ENCODE measurements at regions not wholly inside any gene's neighbourhood (a gene's known extent, or its start where the extent isn't known, plus 50 kb on each side); places are given as distances from the start of the nearest gene placed in this dataset.

DNA sequence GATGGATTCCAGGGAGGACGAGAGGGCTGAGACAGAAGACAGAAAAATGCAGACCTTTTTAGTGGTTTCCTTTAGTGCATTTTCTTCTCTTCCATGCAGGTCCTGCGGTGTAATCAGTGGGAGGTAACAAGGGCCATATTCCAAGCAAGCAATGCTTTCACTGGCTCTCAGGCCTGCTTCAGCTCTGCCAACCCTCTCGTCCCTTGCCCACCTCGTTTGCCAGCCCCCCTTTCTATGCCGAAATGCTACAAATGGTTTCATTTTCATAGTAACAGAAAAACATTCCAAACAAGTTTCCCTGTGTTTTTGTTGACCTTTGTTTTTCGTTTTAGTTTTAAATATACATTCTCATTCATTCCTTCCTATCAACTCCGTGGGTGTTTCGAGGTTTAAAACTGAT lies 443.1 kb downstream of the TTLL7 start:
- H3K4me2 ChIP-seq, result no peak overlapping the region
- H3K4me3 ChIP-seq, result no peak overlapping the region
- TF ChIP-seq Cebpa-rat (IDR thresholded peaks at IDR 0.05), result no peak

DNA sequence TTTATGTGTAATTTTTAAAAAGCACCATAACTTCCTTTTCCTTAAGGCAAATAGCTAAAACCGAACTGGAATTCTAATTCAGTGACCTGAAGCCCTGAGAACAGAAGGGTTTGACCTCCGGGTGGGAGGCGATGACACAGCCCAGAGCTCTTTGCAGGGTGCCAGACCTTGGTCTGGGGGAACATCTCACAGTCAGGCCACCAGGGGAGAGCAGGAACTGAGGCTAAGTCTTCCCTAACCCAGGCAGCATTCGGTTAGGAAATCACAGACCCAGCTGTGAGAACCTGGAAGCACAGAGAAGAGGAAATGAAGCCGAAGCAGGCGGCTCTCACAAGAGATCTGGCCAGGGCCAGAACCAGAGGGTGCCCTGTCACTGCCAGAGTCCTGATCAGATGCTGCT lies 444.8 kb downstream of the TTLL7 start:
- H3K4me2 ChIP-seq, result no peak overlapping the region
- H3K9ac ChIP-seq, result no peak overlapping the region
- no peak overlapping the region for H3K4me3 ChIP-seq
- H3K4me1 ChIP-seq, result peaks cover 6 to 13% (median 9%) of the 10 kb centered on the region in 10 experiments; a peak in 18 of 20 replicates
- TF ChIP-seq Cebpa-rat (IDR thresholded peaks at IDR 0.05), result no peak
- no peaks in the 10 kb centered on the region for H3K9me3 ChIP-seq (replicated peaks in 1 of 11)
- no peak overlapping the region for H3K27ac ChIP-seq
- no peaks in the 10 kb centered on the region for H4K20me1 ChIP-seq
- H3K27me3 ChIP-seq, result no peaks in the 10 kb centered on the region
- no peaks in the 10 kb centered on the region for H3K36me3 ChIP-seq

More for the DNA sequence above, 443.1 kb downstream of the TTLL7 start:
- Histone ChIP-seq H3K36me3 (no peaks in the 10 kb centered on the region), H3K27ac (no peak overlapping the region), H3K9me3 (replicated peaks in 1 of 11) (no peaks in the 10 kb centered on the region), H3K27me3 (no peaks in the 10 kb centered on the region), H4K20me1 (no peaks in the 10 kb centered on the region), H3K4me1 (peaks cover 12 to 22% (median 17%) of the 10 kb centered on the region in 10 experiments; a peak in 18 of 20 replicates), H3K9ac (no peak overlapping the region)

DNA sequence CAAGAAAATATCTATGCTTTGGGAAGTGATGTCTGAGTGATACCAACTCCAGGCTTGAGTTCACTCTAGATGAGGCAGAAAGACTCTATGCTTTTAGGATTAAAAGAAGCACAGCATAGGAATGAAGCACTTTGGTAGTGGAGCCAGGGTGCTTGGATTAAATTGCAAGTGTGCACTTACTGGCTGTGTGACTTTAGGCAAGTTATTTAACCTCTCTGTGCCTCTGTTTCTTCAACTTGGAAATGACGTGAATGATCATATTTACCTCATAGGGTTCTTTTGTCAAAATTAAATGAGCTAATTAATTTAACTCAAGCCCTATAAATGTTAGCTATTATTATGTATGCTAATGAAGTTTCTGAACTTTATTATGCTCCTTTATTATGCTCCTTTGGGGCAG lies 446.1 kb downstream of the TTLL7 start:
- Histone ChIP-seq H3K4me2 (no peak overlapping the region), H3K4me3 (no peak overlapping the region), H3K4me1 (no peaks in the 10 kb centered on the region), H4K20me1 (no peaks in the 10 kb centered on the region), H3K27ac (no peak overlapping the region), H3K36me3 (no peaks in the 10 kb centered on the region), H3K9ac (no peak overlapping the region), H3K27me3 (no peaks in the 10 kb centered on the region), H3K9me3 (replicated peaks in 1 of 11) (no peaks in the 10 kb centered on the region)
- TF ChIP-seq Cebpa-rat (IDR thresholded peaks at IDR 0.05), result no peak

DNA sequence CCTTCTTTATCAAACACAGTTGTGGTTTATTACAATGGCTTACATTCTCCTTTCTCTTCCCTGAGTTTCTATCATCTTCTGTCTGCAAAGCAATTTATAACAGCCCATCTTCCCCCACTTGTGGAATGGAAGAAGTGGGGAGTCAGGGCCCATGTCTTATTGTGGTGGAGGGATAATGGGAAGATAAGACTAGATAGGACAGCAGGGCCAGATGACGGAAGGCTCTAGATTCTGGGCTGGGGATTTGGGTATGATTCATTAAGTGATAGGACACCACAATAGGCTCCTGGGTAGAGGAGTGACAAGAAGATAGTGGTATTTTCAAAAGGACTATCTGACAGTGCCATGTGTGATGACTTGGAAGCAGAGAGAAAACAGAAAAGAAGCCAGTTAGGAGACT lies 450.6 kb downstream of the TTLL7 start:
- Histone ChIP-seq H3K4me1 (no peaks in the 10 kb centered on the region), H4K20me1 (no peaks in the 10 kb centered on the region), H3K4me2 (no peak overlapping the region), H3K9me3 (replicated peaks in 1 of 11) (no peaks in the 10 kb centered on the region), H3K4me3 (no peak overlapping the region), H3K36me3 (no peaks in the 10 kb centered on the region), H3K9ac (no peak overlapping the region), H3K27me3 (no peaks in the 10 kb centered on the region), H3K27ac (no peak overlapping the region)
- no peak for TF ChIP-seq Cebpa-rat (IDR thresholded peaks at IDR 0.05)

DNA sequence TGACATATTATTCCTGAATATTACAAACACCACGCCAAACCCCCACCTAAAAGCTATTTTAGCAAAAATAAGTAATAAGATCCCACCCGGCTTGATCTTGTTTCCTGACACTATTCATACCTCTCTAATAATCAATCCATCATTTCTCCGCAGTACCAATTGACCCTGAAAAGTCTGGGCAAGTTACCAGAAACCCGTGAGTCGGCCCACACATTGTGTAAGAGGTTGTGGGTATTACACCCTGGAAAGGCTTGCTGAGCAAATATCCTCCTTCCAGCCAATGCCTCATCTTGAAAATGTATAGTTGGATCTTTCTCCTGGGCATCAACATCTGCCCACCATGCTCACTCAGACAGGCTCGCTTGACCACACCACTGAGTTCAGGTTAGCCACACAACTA lies 451.0 kb downstream of the TTLL7 start:
- TF ChIP-seq Cebpa-rat (IDR thresholded peaks at IDR 0.05), result no peak
- H3K4me1 ChIP-seq, result no peaks in the 10 kb centered on the region
- H3K9me3 ChIP-seq (replicated peaks in 1 of 11), result no peaks in the 10 kb centered on the region
- H3K36me3 ChIP-seq, result no peaks in the 10 kb centered on the region
- H4K20me1 ChIP-seq, result no peaks in the 10 kb centered on the region
- no peak overlapping the region for H3K4me2 ChIP-seq
- no peak overlapping the region for H3K27ac ChIP-seq
- H3K27me3 ChIP-seq, result no peaks in the 10 kb centered on the region
- no peak overlapping the region for H3K9ac ChIP-seq
- H3K4me3 ChIP-seq, result no peak overlapping the region

DNA sequence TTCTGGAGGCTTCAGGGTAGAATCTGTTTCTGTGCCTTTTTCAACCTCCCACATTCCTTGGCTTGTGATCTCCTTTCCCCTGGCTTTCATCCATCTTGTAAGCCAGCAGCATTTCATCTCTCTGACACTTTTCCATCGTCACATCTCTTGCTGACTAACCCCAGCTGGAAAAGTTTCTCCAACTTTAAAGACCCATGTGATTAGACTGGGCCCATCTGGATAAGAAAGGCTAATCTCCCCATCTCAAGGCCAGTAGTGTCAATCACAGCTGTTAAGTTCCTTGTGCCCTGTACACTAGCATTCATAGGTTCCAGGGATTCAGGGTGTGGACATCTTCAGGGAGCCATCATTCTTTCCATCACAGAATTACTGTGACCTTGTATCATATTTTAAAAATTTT lies 452.1 kb downstream of the TTLL7 start:
- no peak overlapping the region for H3K27ac ChIP-seq
- H3K9me3 ChIP-seq (replicated peaks in 1 of 11), result no peaks in the 10 kb centered on the region
- H3K9ac ChIP-seq, result no peak overlapping the region
- no peaks in the 10 kb centered on the region for H3K36me3 ChIP-seq
- no peak for TF ChIP-seq Cebpa-rat (IDR thresholded peaks at IDR 0.05)
- no peak overlapping the region for H3K4me2 ChIP-seq
- no peaks in the 10 kb centered on the region for H4K20me1 ChIP-seq
- H3K4me1 ChIP-seq, result no peaks in the 10 kb centered on the region
- H3K27me3 ChIP-seq, result no peaks in the 10 kb centered on the region
- H3K4me3 ChIP-seq, result no peak overlapping the region

DNA sequence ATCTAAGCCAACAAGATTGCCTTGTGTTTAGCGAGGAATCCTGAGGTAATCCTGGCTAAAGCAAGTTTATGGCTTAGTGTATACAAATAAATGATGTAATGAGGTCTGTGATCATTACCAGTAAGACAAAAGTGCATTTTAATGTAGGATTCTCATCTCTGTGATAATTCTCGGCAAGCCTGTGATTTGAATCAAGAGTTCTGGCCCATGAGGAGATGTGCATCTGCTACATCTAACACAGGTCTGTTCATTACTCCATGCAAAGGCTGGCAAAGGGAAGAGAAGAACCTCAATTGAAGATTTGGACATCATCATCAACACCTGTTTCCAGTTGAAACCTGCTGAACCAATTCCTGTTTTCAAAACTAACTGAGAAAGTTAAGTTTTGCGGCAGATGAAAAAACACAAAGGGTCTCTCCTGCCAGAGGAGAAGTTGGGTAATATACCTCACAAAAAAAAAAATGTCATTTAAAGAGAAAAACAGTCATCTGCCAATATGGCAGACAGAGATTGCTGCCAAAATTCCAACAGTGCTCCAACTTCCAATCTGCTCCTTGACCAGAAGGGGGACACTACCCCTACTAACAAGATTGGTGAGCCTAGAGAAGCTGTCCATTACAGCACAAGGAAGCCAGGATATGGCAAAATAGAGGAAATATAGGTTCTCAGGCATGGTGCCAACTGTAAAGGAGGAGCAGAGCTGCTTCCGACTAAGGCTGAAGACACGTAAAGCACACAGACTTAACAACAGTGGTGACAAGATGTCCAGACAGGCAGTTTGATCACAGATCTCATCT lies 453.7 kb downstream of the TTLL7 start:
- Histone ChIP-seq H3K9me3 (replicated peaks in 1 of 11) (no peaks in the 10 kb centered on the region), H3K4me2 (no peak overlapping the region), H3K36me3 (no peaks in the 10 kb centered on the region), H3K4me1 (no peaks in the 10 kb centered on the region), H3K27ac (no peak overlapping the region), H3K9ac (no peak overlapping the region), H4K20me1 (no peaks in the 10 kb centered on the region), H3K27me3 (no peaks in the 10 kb centered on the region), H3K4me3 (no peak overlapping the region)
- TF ChIP-seq Cebpa-rat (IDR thresholded peaks at IDR 0.05), result no peak

DNA sequence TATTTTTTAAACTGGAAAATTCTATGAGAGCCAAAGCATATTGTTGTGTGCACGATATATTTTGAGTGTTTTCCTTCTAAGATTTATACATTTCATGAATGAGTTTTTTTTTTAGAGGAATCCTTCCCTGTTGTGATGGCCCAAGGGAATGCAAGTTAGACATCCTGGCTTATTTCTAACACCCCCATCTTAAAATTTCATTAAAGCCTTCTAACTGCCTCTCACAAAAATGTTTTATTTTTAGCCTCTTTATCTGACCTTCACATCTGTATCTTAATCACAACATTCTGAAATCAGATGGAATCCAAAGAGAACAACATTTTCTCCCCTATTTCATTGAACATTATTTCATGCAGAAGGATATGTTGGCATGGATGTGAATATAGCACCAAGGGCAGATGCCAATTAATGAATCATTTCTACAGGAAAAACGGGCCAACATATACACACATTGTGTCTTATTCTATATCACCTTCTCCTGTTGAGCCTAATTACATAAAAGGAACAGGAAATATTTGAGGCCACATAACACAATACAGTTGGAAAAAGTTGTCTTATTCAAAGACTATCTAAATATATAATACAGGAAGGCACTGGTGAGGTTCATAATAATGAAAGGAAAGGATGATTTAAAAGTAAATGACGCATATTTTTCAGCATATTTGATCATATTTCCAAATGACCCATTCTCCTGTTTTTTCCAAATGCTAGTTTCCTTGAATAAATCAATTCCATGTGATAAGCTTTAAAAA lies 455.5 kb downstream of the TTLL7 start:
- H3K27me3 ChIP-seq, result no peaks in the 10 kb centered on the region
- no peaks in the 10 kb centered on the region for H4K20me1 ChIP-seq
- no peak overlapping the region for H3K27ac ChIP-seq
- no peak overlapping the region for H3K9ac ChIP-seq
- no peak overlapping the region for H3K4me2 ChIP-seq
- no peak for TF ChIP-seq Cebpa-rat (IDR thresholded peaks at IDR 0.05)
- no peaks in the 10 kb centered on the region for H3K9me3 ChIP-seq (replicated peaks in 1 of 11)
- H3K4me1 ChIP-seq, result no peaks in the 10 kb centered on the region
- no peak overlapping the region for H3K4me3 ChIP-seq
- no peaks in the 10 kb centered on the region for H3K36me3 ChIP-seq

DNA sequence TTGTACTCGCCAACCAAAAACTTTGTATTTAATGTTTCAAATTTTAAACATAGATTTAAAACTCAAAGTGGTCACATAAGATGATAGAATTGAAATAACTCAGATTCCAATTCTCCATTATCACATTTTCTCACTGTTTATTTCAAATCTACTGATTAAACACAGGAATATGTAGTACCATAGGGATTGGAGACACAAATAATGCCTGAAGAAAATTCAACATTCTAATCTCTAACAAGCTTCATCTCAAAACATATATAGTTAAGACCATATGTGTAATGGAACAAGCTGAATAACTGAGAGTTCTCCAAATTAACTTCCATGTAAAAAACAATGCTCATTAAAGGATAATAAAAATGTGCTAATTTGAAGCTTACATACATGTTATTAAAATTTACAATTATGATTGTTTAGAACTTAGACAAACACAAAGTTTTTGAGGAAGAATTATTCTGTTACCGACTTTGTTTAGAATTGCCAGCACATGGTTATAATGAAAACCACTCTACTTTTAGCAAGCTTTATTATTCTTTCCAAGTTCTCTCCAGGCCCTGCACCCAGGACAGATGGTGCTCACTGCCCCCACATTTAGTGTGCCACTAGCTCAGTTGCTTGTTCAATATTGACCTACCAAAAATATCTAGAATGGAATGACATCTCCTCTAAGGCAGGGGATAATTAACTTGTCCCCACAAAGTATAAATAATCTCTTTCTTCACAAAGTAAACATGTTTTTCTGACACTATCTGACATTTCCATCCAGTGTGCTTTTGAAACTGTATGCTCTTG lies 467.2 kb downstream of the TTLL7 start:
- H3K9ac ChIP-seq, result no peak overlapping the region
- no peak overlapping the region for H3K4me2 ChIP-seq
- H3K4me3 ChIP-seq, result no peak overlapping the region
- H4K20me1 ChIP-seq, result no peaks in the 10 kb centered on the region
- no peak for TF ChIP-seq Cebpa-rat (IDR thresholded peaks at IDR 0.05)
- H3K4me1 ChIP-seq, result no peaks in the 10 kb centered on the region
- H3K27ac ChIP-seq, result no peak overlapping the region
- no peaks in the 10 kb centered on the region for H3K27me3 ChIP-seq
- H3K9me3 ChIP-seq (replicated peaks in 1 of 11), result 0 out of 22 replicates have a peak, but pooled peaks cover 0 to 6% (median 0%) of the 10 kb centered on the region in 11 experiments
- no peaks in the 10 kb centered on the region for H3K36me3 ChIP-seq
